GM10266 (cell line): ENCODE measurements at regions not wholly inside any gene's neighbourhood (a gene's known extent, or its start where the extent isn't known, plus 50 kb on each side); places are given as distances from the start of the nearest gene placed in this dataset.

Source experiments
- DNase-seq: peaks from one replicate; pipeline ENCODE4 v3.0.0; 2012; ENCODE audit errors: extremely low spot score
- CTCF ChIP-seq: IDR thresholded peaks from 2 replicates; pipeline ENCODE4 v1.5.1; 2012; ENCODE audit warnings: mild to moderate bottlenecking, low read depth; ENCODE audit not compliant: control insufficient read depth, insufficient read depth; ENCODE audit errors: missing control alignments

GRCh38 chr13:28564030-28564429 lies 69.1 kb upstream of the FLT1 start:
- DNase-seq, result no peak

GRCh38 chr13:28563609-28564008 lies 68.7 kb upstream of the FLT1 start:
- no peak for TF ChIP-seq CTCF

More at GRCh38 chr13:28564030-28564429, 69.1 kb upstream of the FLT1 start:
- no peak for TF ChIP-seq CTCF

GRCh38 chr13:28560612-28561011 lies 65.7 kb upstream of the FLT1 start:
- TF ChIP-seq CTCF, result no peak
- DNase-seq, result no peak

More at GRCh38 chr13:28563609-28564008, 68.7 kb upstream of the FLT1 start:
- no peak for DNase-seq

GRCh38 chr13:28559636-28560259 lies 64.8 kb upstream of the FLT1 start:
- no peak for TF ChIP-seq CTCF
- no peak for DNase-seq

GRCh38 chr13:28558567-28558966 lies 63.6 kb upstream of the FLT1 start:
- TF ChIP-seq CTCF, result no peak
- no peak for DNase-seq

GRCh38 chr13:28557725-28558520 lies 63.0 kb upstream of the FLT1 start:
- DNase-seq, result no peak

More at GRCh38 chr13:28557725-28558520, 63.0 kb upstream of the FLT1 start:
- no peak for TF ChIP-seq CTCF
